ENCODE measurements at regions not wholly inside any gene's neighbourhood (a gene's known extent, or its start where the extent isn't known, plus 50 kb on each side); places are given as distances from the start of the nearest gene placed in this dataset.

GRCh38 chr6:165096209-165096608, 213.2 kb downstream of the C6orf118 start:
- H3K4me3 ChIP-seq (ENCODE audit: control insufficient read depth, low read depth, low read length) = no peak overlapping the region
- TF ChIP-seq CTCF (IDR thresholded peaks at IDR 0.05; ENCODE audit: control insufficient read depth, insufficient read depth, low read depth, low read length, missing control alignments) = no peak
- no peak for DNase-seq (ENCODE audit: low read depth)

GRCh38 chr6:165092881-165093595, 216.4 kb downstream of the C6orf118 start:
- peak; percentile 73 for DNase-seq (ENCODE audit: low read depth)
- no peak for TF ChIP-seq CTCF (IDR thresholded peaks at IDR 0.05; ENCODE audit: control insufficient read depth, insufficient read depth, low read depth, low read length, missing control alignments)
- no peak overlapping the region for H3K4me3 ChIP-seq (ENCODE audit: control insufficient read depth, low read depth, low read length)

GRCh38 chr6:165091121-165091785, 218.2 kb downstream of the C6orf118 start:
- H3K4me3 ChIP-seq (ENCODE audit: control insufficient read depth, low read depth, low read length) = no peak overlapping the region
- DNase-seq (ENCODE audit: low read depth) = peak; percentile 87

GRCh38 chr6:165090242-165090641, 219.2 kb downstream of the C6orf118 start:
- TF ChIP-seq CTCF (IDR thresholded peaks at IDR 0.05; ENCODE audit: control insufficient read depth, insufficient read depth, low read depth, low read length, missing control alignments) = no peak
- H3K4me3 ChIP-seq (ENCODE audit: control insufficient read depth, low read depth, low read length) = no peak overlapping the region
- DNase-seq (ENCODE audit: low read depth) = no peak

More at GRCh38 chr6:165091121-165091785, 218.2 kb downstream of the C6orf118 start:
- TF ChIP-seq CTCF (IDR thresholded peaks at IDR 0.05; ENCODE audit: control insufficient read depth, insufficient read depth, low read depth, low read length, missing control alignments) = no peak

GRCh38 chr6:165086814-165087213, 222.6 kb downstream of the C6orf118 start:
- no peak overlapping the region for H3K4me3 ChIP-seq (ENCODE audit: control insufficient read depth, low read depth, low read length)
- TF ChIP-seq CTCF (IDR thresholded peaks at IDR 0.05; ENCODE audit: control insufficient read depth, insufficient read depth, low read depth, low read length, missing control alignments) = no peak
- DNase-seq (ENCODE audit: low read depth) = no peak

- TF ChIP-seq CTCF (IDR thresholded peaks at IDR 0.05; ENCODE audit: control insufficient read depth, insufficient read depth, low read depth, low read length, missing control alignments) = no peak
- no peak overlapping the region for H3K4me3 ChIP-seq (ENCODE audit: control insufficient read depth, low read depth, low read length)
- DNase-seq (ENCODE audit: low read depth) = no peak
These were observed 226.8 kb downstream of the C6orf118 start for GRCh38 chr6:165082636-165083035.

Data from AG09309 (cell line).